ENCODE measurements at regions not wholly inside any gene's neighbourhood (a gene's known extent, or its start where the extent isn't known, plus 50 kb on each side); places are given as distances from the start of the nearest gene placed in this dataset.

GRCh38 chr16:88300463-88300835 is 82.3 kb upstream of the ZNF469 start:
- Mint-ChIP-seq H3K9me3 (peaks cover under 1% of the 10 kb centered on the region), H3K4me3 (no peak overlapping the region), H3K27me3 (peaks cover 4% of the 10 kb centered on the region), H3K27ac (no peak overlapping the region), H3K4me1 (ENCODE audit: low read depth) (no peaks in the 10 kb centered on the region), H3K36me3 (ENCODE audit: low read depth) (no peaks in the 10 kb centered on the region)
- no peak for DNase-seq

- peaks cover 6% of the 10 kb centered on the region for H3K27me3 Mint-ChIP-seq
- no peaks in the 10 kb centered on the region for H3K4me1 Mint-ChIP-seq (ENCODE audit: low read depth)
- peaks cover 5% of the 10 kb centered on the region for H3K9me3 Mint-ChIP-seq
Measured at GRCh38 chr16:88301431-88301830, 81.3 kb upstream of the ZNF469 start.

GRCh38 chr16:88301886-88302285 is 80.9 kb upstream of the ZNF469 start:
- Mint-ChIP-seq H3K9me3 (peaks cover 5% of the 10 kb centered on the region), H3K4me1 (ENCODE audit: low read depth) (no peaks in the 10 kb centered on the region), H3K27ac (no peak overlapping the region), H3K4me3 (no peak overlapping the region), H3K36me3 (ENCODE audit: low read depth) (no peaks in the 10 kb centered on the region), H3K27me3 (peaks cover 6% of the 10 kb centered on the region)
- no peak for DNase-seq

More at GRCh38 chr16:88301431-88301830, 81.3 kb upstream of the ZNF469 start:
- no peak for DNase-seq
- H3K27ac Mint-ChIP-seq: no peak overlapping the region
- no peaks in the 10 kb centered on the region for H3K36me3 Mint-ChIP-seq (ENCODE audit: low read depth)
- H3K4me3 Mint-ChIP-seq: no peak overlapping the region

- DNase-seq: no peak
- Mint-ChIP-seq H3K27me3 (peaks cover 9% of the 10 kb centered on the region), H3K9me3 (peaks cover 5% of the 10 kb centered on the region), H3K4me1 (ENCODE audit: low read depth) (no peaks in the 10 kb centered on the region), H3K4me3 (no peak overlapping the region), H3K27ac (no peak overlapping the region), H3K36me3 (ENCODE audit: low read depth) (no peaks in the 10 kb centered on the region)
Measured at GRCh38 chr16:88302666-88303065, 80.1 kb upstream of the ZNF469 start.

GRCh38 chr16:88303405-88303804 is 79.4 kb upstream of the ZNF469 start:
- Mint-ChIP-seq H3K36me3 (ENCODE audit: low read depth) (no peaks in the 10 kb centered on the region), H3K4me1 (ENCODE audit: low read depth) (no peaks in the 10 kb centered on the region), H3K9me3 (peaks cover 5% of the 10 kb centered on the region), H3K27me3 (peaks cover 16% of the 10 kb centered on the region), H3K27ac (no peak overlapping the region), H3K4me3 (no peak overlapping the region)
- DNase-seq: no peak

- peaks cover 17% of the 10 kb centered on the region for H3K27me3 Mint-ChIP-seq
- no peak overlapping the region for H3K27ac Mint-ChIP-seq
- no peaks in the 10 kb centered on the region for H3K4me1 Mint-ChIP-seq (ENCODE audit: low read depth)
- peaks cover 5% of the 10 kb centered on the region for H3K9me3 Mint-ChIP-seq
- no peaks in the 10 kb centered on the region for H3K36me3 Mint-ChIP-seq (ENCODE audit: low read depth)
- no peak overlapping the region for H3K4me3 Mint-ChIP-seq
- no peak for DNase-seq
Measured at GRCh38 chr16:88303890-88304819, 78.6 kb upstream of the ZNF469 start.

GRCh38 chr16:88305176-88305575 is 77.6 kb upstream of the ZNF469 start:
- no peak overlapping the region for H3K27ac Mint-ChIP-seq
- H3K4me1 Mint-ChIP-seq (ENCODE audit: low read depth): no peaks in the 10 kb centered on the region
- no peak overlapping the region for H3K4me3 Mint-ChIP-seq
- H3K36me3 Mint-ChIP-seq (ENCODE audit: low read depth): no peaks in the 10 kb centered on the region
- H3K27me3 Mint-ChIP-seq: peaks cover 18% of the 10 kb centered on the region
- H3K9me3 Mint-ChIP-seq: peaks cover 5% of the 10 kb centered on the region
- no peak for DNase-seq

GRCh38 chr16:88306411-88306810 is 76.3 kb upstream of the ZNF469 start:
- peaks cover 21% of the 10 kb centered on the region for H3K27me3 Mint-ChIP-seq
- H3K36me3 Mint-ChIP-seq (ENCODE audit: low read depth): no peaks in the 10 kb centered on the region
- H3K9me3 Mint-ChIP-seq: peaks cover 5% of the 10 kb centered on the region
- no peaks in the 10 kb centered on the region for H3K4me1 Mint-ChIP-seq (ENCODE audit: low read depth)
- no peak overlapping the region for H3K4me3 Mint-ChIP-seq
- no peak for DNase-seq
- H3K27ac Mint-ChIP-seq: no peak overlapping the region

- no peaks in the 10 kb centered on the region for H3K36me3 Mint-ChIP-seq (ENCODE audit: low read depth)
- no peak for DNase-seq
- no peaks in the 10 kb centered on the region for H3K4me1 Mint-ChIP-seq (ENCODE audit: low read depth)
- H3K9me3 Mint-ChIP-seq: peaks cover 5% of the 10 kb centered on the region
- H3K27ac Mint-ChIP-seq: no peak overlapping the region
- no peak overlapping the region for H3K4me3 Mint-ChIP-seq
- peaks cover 21% of the 10 kb centered on the region for H3K27me3 Mint-ChIP-seq
Measured at GRCh38 chr16:88306860-88307545, 75.8 kb upstream of the ZNF469 start.

GRCh38 chr16:88308441-88309173 is 74.2 kb upstream of the ZNF469 start:
- no peaks in the 10 kb centered on the region for H3K36me3 Mint-ChIP-seq (ENCODE audit: low read depth)
- peaks cover 21% of the 10 kb centered on the region for H3K27me3 Mint-ChIP-seq
- DNase-seq: no peak
- H3K4me3 Mint-ChIP-seq: no peak overlapping the region
- H3K4me1 Mint-ChIP-seq (ENCODE audit: low read depth): no peaks in the 10 kb centered on the region
- H3K27ac Mint-ChIP-seq: no peak overlapping the region
- H3K9me3 Mint-ChIP-seq: peaks cover 5% of the 10 kb centered on the region

- Mint-ChIP-seq H3K27me3 (peaks cover 21% of the 10 kb centered on the region), H3K27ac (no peak overlapping the region), H3K9me3 (peaks cover 5% of the 10 kb centered on the region), H3K4me3 (no peak overlapping the region), H3K36me3 (ENCODE audit: low read depth) (no peaks in the 10 kb centered on the region), H3K4me1 (ENCODE audit: low read depth) (no peaks in the 10 kb centered on the region)
- no peak for DNase-seq
Measured at GRCh38 chr16:88309174-88309907, 73.4 kb upstream of the ZNF469 start.

- Mint-ChIP-seq H3K9me3 (peaks cover 5% of the 10 kb centered on the region), H3K4me3 (no peak overlapping the region), H3K36me3 (ENCODE audit: low read depth) (no peaks in the 10 kb centered on the region), H3K4me1 (ENCODE audit: low read depth) (no peaks in the 10 kb centered on the region), H3K27ac (no peak overlapping the region), H3K27me3 (peaks cover 21% of the 10 kb centered on the region)
- DNase-seq: no peak
Measured at GRCh38 chr16:88309908-88310265, 72.9 kb upstream of the ZNF469 start.

- H3K27ac Mint-ChIP-seq: no peak overlapping the region
- no peaks in the 10 kb centered on the region for H3K36me3 Mint-ChIP-seq (ENCODE audit: low read depth)
- no peaks in the 10 kb centered on the region for H3K4me1 Mint-ChIP-seq (ENCODE audit: low read depth)
Measured at GRCh38 chr16:88310796-88311605, 71.8 kb upstream of the ZNF469 start.

More at GRCh38 chr16:88310796-88311605, 71.8 kb upstream of the ZNF469 start:
- H3K27me3 Mint-ChIP-seq: peaks cover 19% of the 10 kb centered on the region
- no peak for DNase-seq
- no peaks in the 10 kb centered on the region for H3K9me3 Mint-ChIP-seq
- H3K4me3 Mint-ChIP-seq: no peak overlapping the region

Data from activated T-cell treated with anti-CD3 and anti-CD28 coated beads, Interleukin-2, amount 50 U/mL, for 24 hours (primary cell).